ENCODE measurements at regions not wholly inside any gene's neighbourhood (a gene's known extent, or its start where the extent isn't known, plus 50 kb on each side); places are given as distances from the start of the nearest gene placed in this dataset.

GRCh38 chr18:53799134-53799533, 425.3 kb downstream of the MBD2 start:
- H3K4me3 Mint-ChIP-seq = no peak overlapping the region
- no peak for DNase-seq
- H3K27me3 Mint-ChIP-seq (ENCODE audit: low read depth, poor library complexity) = no peaks in the 10 kb centered on the region
- H3K36me3 Mint-ChIP-seq (ENCODE audit: low read depth) = no peaks in the 10 kb centered on the region
- no peak overlapping the region for H3K27ac Mint-ChIP-seq
- TF ChIP-seq CTCF (IDR thresholded peaks at IDR 0.05) = no peak
- H3K9me3 Mint-ChIP-seq = no peaks in the 10 kb centered on the region
- no peaks in the 10 kb centered on the region for H3K4me1 Mint-ChIP-seq

GRCh38 chr18:53798516-53798915, 426.0 kb downstream of the MBD2 start:
- H3K4me3 Mint-ChIP-seq = no peak overlapping the region
- no peaks in the 10 kb centered on the region for H3K4me1 Mint-ChIP-seq
- no peaks in the 10 kb centered on the region for H3K9me3 Mint-ChIP-seq
- H3K27ac Mint-ChIP-seq = no peak overlapping the region
- TF ChIP-seq CTCF (IDR thresholded peaks at IDR 0.05) = no peak
- H3K36me3 Mint-ChIP-seq (ENCODE audit: low read depth) = no peaks in the 10 kb centered on the region
- no peak for DNase-seq
- no peaks in the 10 kb centered on the region for H3K27me3 Mint-ChIP-seq (ENCODE audit: low read depth, poor library complexity)

GRCh38 chr18:53797998-53798495, 426.4 kb downstream of the MBD2 start:
- H3K27ac Mint-ChIP-seq = no peak overlapping the region
- no peak for DNase-seq
- H3K4me3 Mint-ChIP-seq = no peak overlapping the region
- no peaks in the 10 kb centered on the region for H3K36me3 Mint-ChIP-seq (ENCODE audit: low read depth)
- no peaks in the 10 kb centered on the region for H3K27me3 Mint-ChIP-seq (ENCODE audit: low read depth, poor library complexity)
- no peak for TF ChIP-seq CTCF (IDR thresholded peaks at IDR 0.05)
- H3K4me1 Mint-ChIP-seq = no peaks in the 10 kb centered on the region
- H3K9me3 Mint-ChIP-seq = no peaks in the 10 kb centered on the region

GRCh38 chr18:53796040-53796729, 428.3 kb downstream of the MBD2 start:
- no peak for DNase-seq
- H3K27ac Mint-ChIP-seq = no peak overlapping the region
- H3K36me3 Mint-ChIP-seq (ENCODE audit: low read depth) = no peaks in the 10 kb centered on the region

GRCh38 chr18:53795610-53796009, 428.9 kb downstream of the MBD2 start:
- no peak for TF ChIP-seq CTCF (IDR thresholded peaks at IDR 0.05)
- no peak overlapping the region for H3K4me3 Mint-ChIP-seq
- no peaks in the 10 kb centered on the region for H3K27me3 Mint-ChIP-seq (ENCODE audit: low read depth, poor library complexity)
- H3K36me3 Mint-ChIP-seq (ENCODE audit: low read depth) = no peaks in the 10 kb centered on the region
- H3K9me3 Mint-ChIP-seq = no peaks in the 10 kb centered on the region
- no peaks in the 10 kb centered on the region for H3K4me1 Mint-ChIP-seq
- H3K27ac Mint-ChIP-seq = no peak overlapping the region
- DNase-seq = no peak

More at GRCh38 chr18:53796040-53796729, 428.3 kb downstream of the MBD2 start:
- no peaks in the 10 kb centered on the region for H3K4me1 Mint-ChIP-seq
- H3K4me3 Mint-ChIP-seq = no peak overlapping the region
- H3K27me3 Mint-ChIP-seq (ENCODE audit: low read depth, poor library complexity) = no peaks in the 10 kb centered on the region
- TF ChIP-seq CTCF (IDR thresholded peaks at IDR 0.05) = no peak
- H3K9me3 Mint-ChIP-seq = no peaks in the 10 kb centered on the region

GRCh38 chr18:53795061-53795460, 429.4 kb downstream of the MBD2 start:
- TF ChIP-seq CTCF (IDR thresholded peaks at IDR 0.05) = no peak
- no peaks in the 10 kb centered on the region for H3K27me3 Mint-ChIP-seq (ENCODE audit: low read depth, poor library complexity)
- H3K4me3 Mint-ChIP-seq = no peak overlapping the region
- no peaks in the 10 kb centered on the region for H3K4me1 Mint-ChIP-seq
- H3K9me3 Mint-ChIP-seq = no peaks in the 10 kb centered on the region
- no peaks in the 10 kb centered on the region for H3K36me3 Mint-ChIP-seq (ENCODE audit: low read depth)
- DNase-seq = no peak
- no peak overlapping the region for H3K27ac Mint-ChIP-seq

Data from nephron progenitor cell (in vitro differentiated cells).